ENCODE measurements at regions not wholly inside any gene's neighbourhood (a gene's known extent, or its start where the extent isn't known, plus 50 kb on each side); places are given as distances from the start of the nearest gene placed in this dataset.

DNA sequence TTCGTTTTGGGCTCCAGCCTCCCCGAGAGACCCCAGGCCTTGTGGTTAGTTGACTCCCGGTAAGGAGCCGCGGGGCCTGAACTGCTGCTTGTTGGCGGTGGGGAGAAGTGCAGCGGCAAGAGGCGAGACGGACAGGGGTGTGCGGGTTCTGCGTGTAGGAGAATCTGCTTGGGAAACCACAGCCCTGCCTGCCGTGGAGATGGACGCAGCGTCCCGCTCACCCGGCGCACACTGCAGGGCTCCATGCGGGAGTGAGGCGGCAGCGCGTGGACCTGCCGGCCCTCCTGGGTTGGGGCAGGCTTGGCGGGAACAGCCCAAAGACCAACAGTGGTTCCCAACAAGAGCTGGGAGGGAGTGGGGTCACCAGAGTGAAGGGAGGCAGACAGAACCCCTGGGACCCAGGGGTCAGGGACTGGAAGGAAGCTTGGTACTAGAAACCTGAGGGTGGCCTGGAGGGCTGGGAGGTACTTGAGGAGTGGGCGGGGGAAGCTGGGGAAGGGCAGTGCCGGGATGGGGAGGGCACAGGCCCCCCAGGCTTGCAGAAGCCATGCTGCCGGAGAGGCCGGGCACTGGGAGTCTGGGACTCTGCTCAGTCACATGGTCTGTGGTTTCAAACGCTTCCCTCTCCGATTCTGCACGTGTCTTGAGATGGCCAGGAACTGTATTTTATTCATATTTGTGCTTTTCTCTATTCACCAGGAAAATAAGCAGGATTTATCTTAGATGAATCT is 70.8 kb downstream of the RGS12 start:
- FAIRE-seq (no peak), DNase-seq (ENCODE audit: insufficient read length, low spot score) (no peak)
- TF ChIP-seq POLR2A (IDR thresholded peaks at IDR 0.05; ENCODE audit: low read depth, low read length): no peak
- no peak for TF ChIP-seq POLR2AphosphoS5 (IDR thresholded peaks at IDR 0.05; ENCODE audit: low read depth, low read length)
- TF ChIP-seq POU2F2 (IDR thresholded peaks at IDR 0.05; ENCODE audit: low read depth, low read length): no peak
- TF ChIP-seq SPI1 (IDR thresholded peaks at IDR 0.05; ENCODE audit: low read depth, low read length): no peak
- TF ChIP-seq TAF1 (IDR thresholded peaks at IDR 0.05; ENCODE audit: low read depth, low read length): no peak
- TF ChIP-seq PAX5 (IDR thresholded peaks at IDR 0.05; ENCODE audit: insufficient read depth, low read length, severe bottlenecking): no peak

GRCh38 chr4:3364199-3364598 is 71.4 kb downstream of the RGS12 start:
- no peak for FAIRE-seq
- DNase-seq (ENCODE audit: insufficient read length, low spot score): no peak
- TF ChIP-seq POLR2A (IDR thresholded peaks at IDR 0.05; ENCODE audit: low read depth, low read length) (no peak), SPI1 (IDR thresholded peaks at IDR 0.05; ENCODE audit: low read depth, low read length) (no peak), TAF1 (IDR thresholded peaks at IDR 0.05; ENCODE audit: low read depth, low read length) (no peak), PAX5 (IDR thresholded peaks at IDR 0.05; ENCODE audit: insufficient read depth, low read length, severe bottlenecking) (no peak), POLR2AphosphoS5 (IDR thresholded peaks at IDR 0.05; ENCODE audit: low read depth, low read length) (no peak), POU2F2 (IDR thresholded peaks at IDR 0.05; ENCODE audit: low read depth, low read length) (no peak)

DNA sequence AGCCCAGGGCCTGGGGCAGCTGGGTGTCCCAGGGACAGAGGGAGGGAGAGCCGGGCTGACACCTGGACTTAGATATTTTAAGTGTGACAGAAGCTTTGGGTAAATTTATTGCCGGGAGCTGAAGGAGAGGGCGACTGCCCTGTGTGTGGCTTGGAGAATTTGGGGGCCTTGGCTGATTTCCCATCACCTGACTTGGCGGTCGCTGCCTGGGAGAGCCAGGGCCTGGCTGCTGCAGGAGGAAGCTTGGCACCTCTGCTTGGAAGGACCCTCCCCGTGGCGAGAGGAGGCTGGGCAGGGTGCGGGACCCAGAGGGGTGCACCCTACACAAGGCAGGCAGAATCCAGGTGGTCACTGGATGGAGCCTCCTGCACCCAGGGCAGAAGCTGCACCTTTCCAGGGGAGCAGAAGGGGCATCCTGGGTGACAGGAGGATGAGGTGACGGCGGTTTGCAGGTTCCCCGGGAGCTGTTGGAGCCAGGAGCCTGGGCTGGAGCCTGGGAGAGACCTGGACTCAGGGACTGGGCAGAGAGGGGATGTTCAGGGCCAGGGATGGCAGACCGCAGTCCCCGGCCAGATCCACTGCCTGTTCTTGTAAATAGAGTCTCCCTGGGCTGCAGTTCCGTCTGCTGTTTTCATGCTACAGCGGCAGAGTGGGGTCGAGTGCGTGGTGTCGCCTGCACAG is 72.0 kb downstream of the RGS12 start:
- no peak for DNase-seq (ENCODE audit: insufficient read length, low spot score)
- no peak for FAIRE-seq
- TF ChIP-seq SPI1 (IDR thresholded peaks at IDR 0.05; ENCODE audit: low read depth, low read length) (no peak), POLR2AphosphoS5 (IDR thresholded peaks at IDR 0.05; ENCODE audit: low read depth, low read length) (no peak), POU2F2 (IDR thresholded peaks at IDR 0.05; ENCODE audit: low read depth, low read length) (no peak), POLR2A (IDR thresholded peaks at IDR 0.05; ENCODE audit: low read depth, low read length) (no peak), TAF1 (IDR thresholded peaks at IDR 0.05; ENCODE audit: low read depth, low read length) (no peak), PAX5 (IDR thresholded peaks at IDR 0.05; ENCODE audit: insufficient read depth, low read length, severe bottlenecking) (no peak)

GRCh38 chr4:3365326-3365725 is 72.5 kb downstream of the RGS12 start:
- FAIRE-seq: no peak
- TF ChIP-seq SPI1 (IDR thresholded peaks at IDR 0.05; ENCODE audit: low read depth, low read length) (no peak), PAX5 (IDR thresholded peaks at IDR 0.05; ENCODE audit: insufficient read depth, low read length, severe bottlenecking) (no peak), POU2F2 (IDR thresholded peaks at IDR 0.05; ENCODE audit: low read depth, low read length) (no peak), POLR2AphosphoS5 (IDR thresholded peaks at IDR 0.05; ENCODE audit: low read depth, low read length) (no peak), TAF1 (IDR thresholded peaks at IDR 0.05; ENCODE audit: low read depth, low read length) (no peak), POLR2A (IDR thresholded peaks at IDR 0.05; ENCODE audit: low read depth, low read length) (no peak)
- no peak for DNase-seq (ENCODE audit: insufficient read length, low spot score)

DNA sequence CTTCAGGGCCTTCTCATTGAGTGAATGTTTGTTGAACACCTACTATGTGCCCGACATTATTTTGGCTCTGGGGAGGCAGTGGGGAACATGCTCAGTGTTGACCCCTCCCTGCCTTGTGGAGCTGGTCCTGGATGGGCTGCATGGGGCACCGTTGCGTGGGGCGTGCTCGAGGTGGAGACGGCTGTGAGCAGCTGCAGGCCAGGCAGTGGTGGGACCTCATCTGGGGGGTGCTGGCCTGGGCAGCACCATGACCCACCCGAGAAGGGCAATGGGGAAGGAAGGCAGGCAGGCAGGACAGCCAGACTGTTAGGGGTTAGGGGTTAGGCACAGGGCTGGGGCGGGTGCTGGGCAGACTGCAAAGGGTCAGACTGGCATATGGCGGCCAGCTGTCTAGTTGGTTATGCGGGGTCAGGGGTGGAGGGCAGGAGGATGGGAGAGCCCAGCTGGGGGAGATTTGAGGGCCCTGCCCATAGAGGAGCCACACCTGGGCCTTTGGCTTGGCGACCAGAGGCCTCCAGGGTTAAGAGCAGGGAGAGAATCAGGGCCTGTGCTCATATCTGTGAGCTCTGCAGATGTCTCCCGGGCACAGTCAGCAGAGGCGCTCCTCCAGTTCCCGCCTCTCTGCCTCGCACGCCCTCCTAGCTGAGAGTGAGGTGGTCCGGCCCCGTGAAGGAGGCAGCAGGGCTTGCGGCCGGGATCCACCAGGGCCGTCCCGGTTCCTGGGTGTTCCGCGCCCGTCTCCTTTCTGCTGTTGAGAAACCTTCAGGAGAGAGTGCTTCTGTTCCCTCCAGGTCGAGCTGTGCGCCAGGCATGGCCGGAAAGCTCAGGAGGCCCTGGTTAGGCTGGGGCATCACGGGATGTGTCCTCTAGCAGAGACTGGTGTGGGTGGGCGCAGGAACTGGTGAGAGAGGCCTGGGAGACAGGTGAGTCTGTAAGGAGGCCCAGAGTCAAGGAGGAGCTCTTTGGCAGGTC is 73.3 kb downstream of the RGS12 start:
- no peak for FAIRE-seq

GRCh38 chr4:3366893-3367775 is 74.3 kb downstream of the RGS12 start:
- FAIRE-seq (no peak), DNase-seq (ENCODE audit: insufficient read length, low spot score) (no peak)
- TF ChIP-seq TAF1 (IDR thresholded peaks at IDR 0.05; ENCODE audit: low read depth, low read length) (no peak), PAX5 (IDR thresholded peaks at IDR 0.05; ENCODE audit: insufficient read depth, low read length, severe bottlenecking) (no peak), POLR2A (IDR thresholded peaks at IDR 0.05; ENCODE audit: low read depth, low read length) (no peak), POLR2AphosphoS5 (IDR thresholded peaks at IDR 0.05; ENCODE audit: low read depth, low read length) (no peak), POU2F2 (IDR thresholded peaks at IDR 0.05; ENCODE audit: low read depth, low read length) (no peak), SPI1 (IDR thresholded peaks at IDR 0.05; ENCODE audit: low read depth, low read length) (no peak)

More for the DNA sequence above, 73.3 kb downstream of the RGS12 start:
- no peak for DNase-seq (ENCODE audit: insufficient read length, low spot score)
- TF ChIP-seq POLR2AphosphoS5 (IDR thresholded peaks at IDR 0.05; ENCODE audit: low read depth, low read length) (no peak), POU2F2 (IDR thresholded peaks at IDR 0.05; ENCODE audit: low read depth, low read length) (no peak), SPI1 (IDR thresholded peaks at IDR 0.05; ENCODE audit: low read depth, low read length) (no peak), POLR2A (IDR thresholded peaks at IDR 0.05; ENCODE audit: low read depth, low read length) (no peak), PAX5 (IDR thresholded peaks at IDR 0.05; ENCODE audit: insufficient read depth, low read length, severe bottlenecking) (no peak), TAF1 (IDR thresholded peaks at IDR 0.05; ENCODE audit: low read depth, low read length) (no peak)

DNA sequence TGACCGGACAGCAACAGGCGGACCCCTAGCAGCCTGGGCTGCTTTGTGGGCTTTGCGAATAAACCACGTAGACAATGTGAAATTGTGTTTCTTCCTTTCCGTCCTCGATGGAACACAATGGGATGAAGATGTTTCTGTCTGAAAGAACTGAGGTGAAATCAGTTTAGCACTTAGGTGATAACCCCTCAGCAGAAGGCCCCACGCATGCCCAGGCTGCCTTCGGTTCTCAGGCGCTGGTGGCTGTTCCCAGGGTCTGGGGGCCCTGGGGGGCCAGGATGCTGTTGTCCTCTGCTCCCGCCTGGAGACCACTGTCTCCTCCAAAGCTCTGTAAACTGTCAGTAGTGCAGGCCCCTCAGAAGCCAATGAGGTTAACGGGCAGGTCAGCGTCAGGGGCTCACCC is 73.9 kb upstream of the HGFAC start:
- no peak for TF ChIP-seq POLR2A (IDR thresholded peaks at IDR 0.05; ENCODE audit: low read depth, low read length)
- no peak for TF ChIP-seq POLR2AphosphoS5 (IDR thresholded peaks at IDR 0.05; ENCODE audit: low read depth, low read length)
- no peak for TF ChIP-seq TAF1 (IDR thresholded peaks at IDR 0.05; ENCODE audit: low read depth, low read length)
- no peak for TF ChIP-seq PAX5 (IDR thresholded peaks at IDR 0.05; ENCODE audit: insufficient read depth, low read length, severe bottlenecking)
- no peak for TF ChIP-seq POU2F2 (IDR thresholded peaks at IDR 0.05; ENCODE audit: low read depth, low read length)
- no peak for TF ChIP-seq SPI1 (IDR thresholded peaks at IDR 0.05; ENCODE audit: low read depth, low read length)
- DNase-seq (ENCODE audit: insufficient read length, low spot score): no peak
- FAIRE-seq: no peak

DNA sequence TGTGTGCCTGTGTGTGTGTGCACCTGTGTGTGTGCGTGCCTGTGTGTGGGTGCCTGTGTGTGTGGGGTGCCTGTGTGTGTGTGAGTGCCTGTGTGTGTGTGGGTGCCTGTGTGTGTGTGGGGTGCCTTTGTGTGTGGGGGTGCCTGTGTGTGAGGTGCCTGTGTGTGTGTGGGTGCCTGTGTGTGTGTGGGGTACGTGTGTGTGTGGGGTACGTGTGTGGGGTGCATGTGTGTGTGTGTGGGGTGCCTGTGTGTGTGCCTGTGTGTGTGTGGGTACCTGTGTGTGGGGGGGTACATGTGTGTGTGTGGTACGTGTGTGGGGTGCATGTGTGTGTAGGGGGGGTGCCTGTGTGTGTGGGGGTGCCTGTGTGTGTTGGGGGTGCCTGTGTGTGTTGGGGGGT is 73.4 kb upstream of the HGFAC start:
- TF ChIP-seq TAF1 (IDR thresholded peaks at IDR 0.05; ENCODE audit: low read depth, low read length) (no peak), POLR2AphosphoS5 (IDR thresholded peaks at IDR 0.05; ENCODE audit: low read depth, low read length) (no peak), PAX5 (IDR thresholded peaks at IDR 0.05; ENCODE audit: insufficient read depth, low read length, severe bottlenecking) (no peak), POU2F2 (IDR thresholded peaks at IDR 0.05; ENCODE audit: low read depth, low read length) (no peak)
- FAIRE-seq: no peak
- no peak for DNase-seq (ENCODE audit: insufficient read length, low spot score)

Data from GM12891 (cell line).